Astrocyte (in vitro differentiated cells and primary cell): ENCODE measurements at regions not wholly inside any gene's neighbourhood (a gene's known extent, or its start where the extent isn't known, plus 50 kb on each side); places are given as distances from the start of the nearest gene placed in this dataset.

Source experiments
- DNase-seq: peaks from one replicate; pipeline ENCODE4 v3.0.0-alpha.2; 2010; ENCODE audit warnings: low read depth
- FAIRE-seq: peaks from 2 replicates; lab custom pipeline; 2011; peaks lifted over from hg19 to GRCh38; lab: Jason Lieb, UNC
- H2AFZ ChIP-seq: 2 replicates; pipeline ENCODE4 v1.6.0; 2012; ENCODE audit warnings: low read depth, low read length, inconsistent platforms
- H3K27ac ChIP-seq: 2 replicates; pipeline ENCODE4 v1.5.1; 2011; ENCODE audit warnings: low read depth, low read length, inconsistent platforms
- H3K27me3 ChIP-seq: 2 replicates; pipeline ENCODE4 v1.6.0; 2011; ENCODE audit warnings: low read length, inconsistent platforms; ENCODE audit not compliant: insufficient read depth
- H3K36me3 ChIP-seq: 2 replicates; pipeline ENCODE4 v1.5.1; 2011; ENCODE audit warnings: low read length, inconsistent platforms; ENCODE audit not compliant: insufficient read depth
- H3K4me1 ChIP-seq: 2 replicates; pipeline ENCODE4 v1.5.1; 2011; ENCODE audit warnings: low read length, inconsistent platforms; ENCODE audit not compliant: insufficient read depth
- H3K4me2 ChIP-seq: 2 replicates; pipeline ENCODE4 v1.6.0; 2012; ENCODE audit warnings: low read length, inconsistent platforms
- H3K4me3 ChIP-seq: 2 replicates; pipeline ENCODE4 v1.5.1; 2011; ENCODE audit warnings: low read depth, mild to moderate bottlenecking, low read length, inconsistent platforms; ENCODE audit not compliant: insufficient read depth
- H3K79me2 ChIP-seq: 2 replicates; pipeline ENCODE4 v1.6.0; 2012; ENCODE audit warnings: mild to moderate bottlenecking, low read length, inconsistent platforms; ENCODE audit not compliant: insufficient read depth
- H3K9ac ChIP-seq: 2 replicates; pipeline ENCODE4 v1.6.0; 2012; ENCODE audit warnings: mild to moderate bottlenecking, low read length, inconsistent platforms
- H3K9me3 ChIP-seq: 2 replicates; pipeline ENCODE4 v1.5.1; 2012; ENCODE audit warnings: low read depth, mild to moderate bottlenecking, low read length, inconsistent platforms; ENCODE audit not compliant: insufficient read depth
- H4K20me1 ChIP-seq: 2 replicates; pipeline ENCODE4 v1.6.0; 2012; ENCODE audit warnings: low read length, inconsistent platforms; ENCODE audit not compliant: insufficient read depth
- H3K27ac Mint-ChIP-seq: one replicate; pipeline ENCODE4 v1.8.0; 2021; ENCODE audit warnings: mild to moderate bottlenecking, mixed read lengths; ENCODE audit not compliant: unreplicated experiment
- H3K27me3 Mint-ChIP-seq: one replicate; pipeline ENCODE4 v1.8.0; 2021; ENCODE audit warnings: low read depth, mixed read lengths; ENCODE audit not compliant: unreplicated experiment
- H3K36me3 Mint-ChIP-seq: one replicate; pipeline ENCODE4 v1.8.0; 2021; ENCODE audit warnings: low read depth, mixed read lengths; ENCODE audit not compliant: unreplicated experiment
- H3K4me1 Mint-ChIP-seq: one replicate; pipeline ENCODE4 v1.8.0; 2021; ENCODE audit warnings: low read depth, mixed read lengths; ENCODE audit not compliant: unreplicated experiment
- H3K4me3 Mint-ChIP-seq: one replicate; pipeline ENCODE4 v1.8.0; 2021; ENCODE audit warnings: mild to moderate bottlenecking, moderate library complexity, mixed read lengths; ENCODE audit not compliant: unreplicated experiment
- H3K9me3 Mint-ChIP-seq: one replicate; pipeline ENCODE4 v1.8.0; 2021; ENCODE audit warnings: mild to moderate bottlenecking, mixed read lengths; ENCODE audit not compliant: unreplicated experiment
- CTCF ChIP-seq: IDR thresholded peaks from 2 replicates; pipeline ENCODE4 v1.5.1; 2011; ENCODE audit warnings: low read depth, mild to moderate bottlenecking, inconsistent platforms, low read length, moderate library complexity; ENCODE audit not compliant: insufficient read depth
- EZH2 ChIP-seq: IDR thresholded peaks from 2 replicates; pipeline ENCODE4 v1.6.1; 2012; ENCODE audit warnings: mild to moderate bottlenecking, low read length, inconsistent platforms; ENCODE audit not compliant: insufficient read depth

GRCh38 chr2:174669336-174669735 lies 71.7 kb upstream of the WIPF1 start:
- Histone ChIP-seq H3K4me2 (no peak overlapping the region), H3K4me1 (no peaks in the 10 kb centered on the region), H3K27ac (no peak overlapping the region), H4K20me1 (peaks cover 26% of the 10 kb centered on the region), H2AFZ (no peak overlapping the region), H3K9me3 (no peaks in the 10 kb centered on the region), H3K9ac (no peak overlapping the region), H3K36me3 (no peaks in the 10 kb centered on the region), H3K4me3 (no peak overlapping the region), H3K79me2 (peaks cover 3% of the 10 kb centered on the region), H3K27me3 (no peaks in the 10 kb centered on the region)
- no peak for FAIRE-seq
- Mint-ChIP-seq H3K36me3 (peaks cover 21% of the 10 kb centered on the region), H3K4me1 (peaks cover 8% of the 10 kb centered on the region), H3K9me3 (peaks cover 10% of the 10 kb centered on the region), H3K27ac (no peak overlapping the region), H3K27me3 (no peaks in the 10 kb centered on the region), H3K4me3 (no peak overlapping the region)
- no peak for DNase-seq
- no peak for TF ChIP-seq EZH2
- TF ChIP-seq CTCF, result no peak

- H3K4me1 Mint-ChIP-seq, result peaks cover 9% of the 10 kb centered on the region
- H3K79me2 ChIP-seq, result peaks cover 9% of the 10 kb centered on the region
- peaks cover under 1% of the 10 kb centered on the region for H3K4me1 ChIP-seq
Observed at GRCh38 chr2:174668075-174668474, 70.5 kb upstream of the WIPF1 start.

More at GRCh38 chr2:174668075-174668474, 70.5 kb upstream of the WIPF1 start:
- H3K36me3 ChIP-seq, result no peaks in the 10 kb centered on the region
- H3K27me3 ChIP-seq, result no peaks in the 10 kb centered on the region
- Mint-ChIP-seq H3K4me3 (no peak overlapping the region), H3K27me3 (no peaks in the 10 kb centered on the region), H3K9me3 (peaks cover 8% of the 10 kb centered on the region), H3K27ac (no peak overlapping the region), H3K36me3 (peaks cover 16% of the 10 kb centered on the region)
- H3K4me2 ChIP-seq, result no peak overlapping the region
- H3K9ac ChIP-seq, result no peak overlapping the region
- no peak overlapping the region for H3K27ac ChIP-seq
- no peaks in the 10 kb centered on the region for H3K9me3 ChIP-seq
- no peak overlapping the region for H2AFZ ChIP-seq
- TF ChIP-seq EZH2 (no peak), CTCF (no peak)
- DNase-seq (no peak), FAIRE-seq (no peak)
- H3K4me3 ChIP-seq, result no peak overlapping the region
- H4K20me1 ChIP-seq, result peaks cover 32% of the 10 kb centered on the region
